Activated naive CD4-positive, alpha-beta T cell treated with anti-CD3 and anti-CD28 coated beads, Interleukin-2, amount 10 ng/mL, durations not matched to agents 7 days and 5 days (primary cell): ENCODE measurements at regions not wholly inside any gene's neighbourhood (a gene's known extent, or its start where the extent isn't known, plus 50 kb on each side); places are given as distances from the start of the nearest gene placed in this dataset.
A peak's percentile ranks its signal among the peaks of the same experiment; 100 is the strongest.

Experiments used
- CTCF ChIA-PET: fragments of 350-600 bp; sonication (Branson Sonifier 250); formaldehyde crosslinking; loops from one replicate; lab custom pipeline; 2021; ENCODE audit warnings: antibody characterized with exemption; lab: Charles Lee
- DNase-seq: peaks from one replicate; pipeline ENCODE4 v3.0.0-alpha.2; 2020
- H3K27ac Mint-ChIP-seq: one replicate; pipeline ENCODE4 v1.8.0; 2021; ENCODE audit warnings: mild to moderate bottlenecking, moderate library complexity, mixed read lengths
- H3K27me3 Mint-ChIP-seq: one replicate; pipeline ENCODE4 v1.8.0; 2021; ENCODE audit warnings: mild to moderate bottlenecking, mixed read lengths
- H3K36me3 Mint-ChIP-seq: one replicate; pipeline ENCODE4 v1.8.0; 2021; ENCODE audit warnings: mixed read lengths
- H3K4me1 Mint-ChIP-seq: one replicate; pipeline ENCODE4 v1.8.0; 2021; ENCODE audit warnings: mixed read lengths
- H3K4me3 Mint-ChIP-seq: one replicate; pipeline ENCODE4 v1.8.0; 2021; ENCODE audit warnings: mild to moderate bottlenecking, moderate library complexity, mixed read lengths
- H3K9me3 Mint-ChIP-seq: one replicate; pipeline ENCODE4 v1.8.0; 2021; ENCODE audit warnings: mixed read lengths

- no peaks in the 10 kb centered on the region for H3K36me3 Mint-ChIP-seq
- no peaks in the 10 kb centered on the region for H3K4me1 Mint-ChIP-seq
- H3K9me3 Mint-ChIP-seq: no peaks in the 10 kb centered on the region
- no peak overlapping the region for H3K27ac Mint-ChIP-seq
- CTCF ChIA-PET: no interaction called here
- no peak overlapping the region for H3K4me3 Mint-ChIP-seq
- no peak for DNase-seq
- no peaks in the 10 kb centered on the region for H3K27me3 Mint-ChIP-seq
Observed at GRCh38 chr22:47748957-47749356, 986.5 kb downstream of the TBC1D22A start.

- CTCF ChIA-PET: no interaction called here
- no peak overlapping the region for H3K27ac Mint-ChIP-seq
- H3K9me3 Mint-ChIP-seq: no peaks in the 10 kb centered on the region
- H3K4me3 Mint-ChIP-seq: no peak overlapping the region
- no peaks in the 10 kb centered on the region for H3K36me3 Mint-ChIP-seq
- no peaks in the 10 kb centered on the region for H3K27me3 Mint-ChIP-seq
- H3K4me1 Mint-ChIP-seq: no peaks in the 10 kb centered on the region
- DNase-seq: no peak
Observed at GRCh38 chr22:47748271-47748670, 985.8 kb downstream of the TBC1D22A start.

GRCh38 chr22:47740109-47740805 lies 977.8 kb downstream of the TBC1D22A start:
- Mint-ChIP-seq H3K4me3 (no peak overlapping the region), H3K36me3 (no peaks in the 10 kb centered on the region)

GRCh38 chr22:47739291-47740015 lies 977.0 kb downstream of the TBC1D22A start:
- Mint-ChIP-seq H3K4me3 (no peak overlapping the region), H3K27ac (no peak overlapping the region), H3K9me3 (no peaks in the 10 kb centered on the region), H3K27me3 (no peaks in the 10 kb centered on the region), H3K4me1 (no peaks in the 10 kb centered on the region), H3K36me3 (no peaks in the 10 kb centered on the region)
- CTCF ChIA-PET: interaction anchor here (1.4 kb wide), 1 partner anchor 754 kb away, joined by 3 read pairs; no protein-coding TSS in a partner anchor
- DNase-seq: no peak

More at GRCh38 chr22:47740109-47740805, 977.8 kb downstream of the TBC1D22A start:
- DNase-seq: no peak
- no peaks in the 10 kb centered on the region for H3K4me1 Mint-ChIP-seq
- no peaks in the 10 kb centered on the region for H3K27me3 Mint-ChIP-seq
- no peak overlapping the region for H3K27ac Mint-ChIP-seq
- H3K9me3 Mint-ChIP-seq: no peaks in the 10 kb centered on the region
- CTCF ChIA-PET: interaction anchor here (1.4 kb wide), 1 partner anchor 753 kb away, joined by 3 read pairs; no protein-coding TSS in a partner anchor

- Mint-ChIP-seq H3K4me1 (no peaks in the 10 kb centered on the region), H3K27me3 (no peaks in the 10 kb centered on the region), H3K36me3 (no peaks in the 10 kb centered on the region), H3K9me3 (no peaks in the 10 kb centered on the region), H3K4me3 (no peak overlapping the region), H3K27ac (peak overlapping the region; percentile 28)
- CTCF ChIA-PET: no interaction called here
- DNase-seq: no peak
Observed at GRCh38 chr22:47738472-47739013, 976.1 kb downstream of the TBC1D22A start.

- Mint-ChIP-seq H3K4me1 (no peaks in the 10 kb centered on the region), H3K9me3 (peaks cover 5% of the 10 kb centered on the region), H3K27ac (no peak overlapping the region), H3K4me3 (no peak overlapping the region), H3K36me3 (no peaks in the 10 kb centered on the region), H3K27me3 (no peaks in the 10 kb centered on the region)
- no peak for DNase-seq
- CTCF ChIA-PET: no interaction called here
Observed at GRCh38 chr22:47736186-47737034, 974.0 kb downstream of the TBC1D22A start.

- Mint-ChIP-seq H3K27me3 (no peaks in the 10 kb centered on the region), H3K4me1 (no peaks in the 10 kb centered on the region), H3K36me3 (no peaks in the 10 kb centered on the region), H3K9me3 (peaks cover 9% of the 10 kb centered on the region), H3K27ac (no peak overlapping the region), H3K4me3 (no peak overlapping the region)
- no peak for DNase-seq
- CTCF ChIA-PET: no interaction called here
Observed at GRCh38 chr22:47734511-47734910, 972.1 kb downstream of the TBC1D22A start.

GRCh38 chr22:47727641-47728040 lies 965.2 kb downstream of the TBC1D22A start:
- H3K4me1 Mint-ChIP-seq: no peaks in the 10 kb centered on the region
- no peak overlapping the region for H3K4me3 Mint-ChIP-seq
- CTCF ChIA-PET: no interaction called here
- H3K27ac Mint-ChIP-seq: no peak overlapping the region
- H3K9me3 Mint-ChIP-seq: peaks cover 9% of the 10 kb centered on the region
- no peaks in the 10 kb centered on the region for H3K36me3 Mint-ChIP-seq
- no peak for DNase-seq
- H3K27me3 Mint-ChIP-seq: no peaks in the 10 kb centered on the region

- H3K9me3 Mint-ChIP-seq: peaks cover 2% of the 10 kb centered on the region
- H3K4me3 Mint-ChIP-seq: no peak overlapping the region
- H3K36me3 Mint-ChIP-seq: no peaks in the 10 kb centered on the region
- H3K27ac Mint-ChIP-seq: no peak overlapping the region
- CTCF ChIA-PET: no interaction called here
- H3K27me3 Mint-ChIP-seq: no peaks in the 10 kb centered on the region
- H3K4me1 Mint-ChIP-seq: no peaks in the 10 kb centered on the region
- DNase-seq: no peak
Observed at GRCh38 chr22:47724751-47725150, 962.3 kb downstream of the TBC1D22A start.

- H3K9me3 Mint-ChIP-seq: no peaks in the 10 kb centered on the region
- no peak overlapping the region for H3K27ac Mint-ChIP-seq
- CTCF ChIA-PET: no interaction called here
- no peak for DNase-seq
- H3K4me3 Mint-ChIP-seq: no peak overlapping the region
- H3K36me3 Mint-ChIP-seq: no peaks in the 10 kb centered on the region
- no peaks in the 10 kb centered on the region for H3K27me3 Mint-ChIP-seq
- H3K4me1 Mint-ChIP-seq: no peaks in the 10 kb centered on the region
Observed at GRCh38 chr22:47724030-47724429, 961.6 kb downstream of the TBC1D22A start.

GRCh38 chr22:47718337-47718736 lies 955.9 kb downstream of the TBC1D22A start:
- CTCF ChIA-PET: no interaction called here
- H3K27ac Mint-ChIP-seq: no peak overlapping the region
- no peak overlapping the region for H3K4me3 Mint-ChIP-seq
- no peak for DNase-seq
- H3K4me1 Mint-ChIP-seq: no peaks in the 10 kb centered on the region
- H3K9me3 Mint-ChIP-seq: no peaks in the 10 kb centered on the region
- no peaks in the 10 kb centered on the region for H3K36me3 Mint-ChIP-seq
- H3K27me3 Mint-ChIP-seq: peaks cover 5% of the 10 kb centered on the region

- no peak overlapping the region for H3K4me3 Mint-ChIP-seq
- H3K9me3 Mint-ChIP-seq: no peaks in the 10 kb centered on the region
- H3K27me3 Mint-ChIP-seq: peaks cover 5% of the 10 kb centered on the region
- no peaks in the 10 kb centered on the region for H3K4me1 Mint-ChIP-seq
- H3K27ac Mint-ChIP-seq: no peak overlapping the region
- H3K36me3 Mint-ChIP-seq: no peaks in the 10 kb centered on the region
- DNase-seq: no peak
- CTCF ChIA-PET: no interaction called here
Observed at GRCh38 chr22:47716890-47717615, 954.6 kb downstream of the TBC1D22A start.

- DNase-seq: no peak
- Mint-ChIP-seq H3K4me1 (no peaks in the 10 kb centered on the region), H3K4me3 (no peak overlapping the region), H3K36me3 (no peaks in the 10 kb centered on the region), H3K9me3 (no peaks in the 10 kb centered on the region), H3K27me3 (peaks cover 5% of the 10 kb centered on the region), H3K27ac (no peak overlapping the region)
- CTCF ChIA-PET: no interaction called here
Observed at GRCh38 chr22:47715866-47716578, 953.6 kb downstream of the TBC1D22A start.
